ENCODE measurements at regions not wholly inside any gene's neighbourhood (a gene's known extent, or its start where the extent isn't known, plus 50 kb on each side); places are given as distances from the start of the nearest gene placed in this dataset.

- Histone ChIP-seq H3K9me3 (ENCODE audit: control insufficient read depth, insufficient read depth, low read length) (no peaks in the 10 kb centered on the region), H3K27me3 (ENCODE audit: control insufficient read depth, insufficient read depth, low read length) (no peaks in the 10 kb centered on the region), H3K27ac (ENCODE audit: low read depth, low read length) (no peak overlapping the region), H3K4me3 (ENCODE audit: low read depth, low read length) (no peak overlapping the region)
- ChIA-PET CTCF (interaction anchor here (0.5 kb wide), 1 partner anchor 250 kb away, joined by 3 read pairs; no protein-coding TSS in a partner anchor), POLR2A (no interaction called here)
- no peak for TF ChIP-seq CTCF (IDR thresholded peaks at IDR 0.05; ENCODE audit: low read depth, low read length)
- DNase-seq (ENCODE audit: low read depth, low spot score) = no peak
Observed at GRCh38 chrX:134736356-134736755, 60.6 kb downstream of the PABIR2 start.

- Histone ChIP-seq H3K27me3 (ENCODE audit: control insufficient read depth, insufficient read depth, low read length) (no peaks in the 10 kb centered on the region), H3K9me3 (ENCODE audit: control insufficient read depth, insufficient read depth, low read length) (no peaks in the 10 kb centered on the region), H3K4me3 (ENCODE audit: low read depth, low read length) (no peak overlapping the region), H3K27ac (ENCODE audit: low read depth, low read length) (peak overlapping the region; percentile 2)
- CTCF ChIA-PET = no interaction called here
- TF ChIP-seq CTCF (IDR thresholded peaks at IDR 0.05; ENCODE audit: low read depth, low read length) = no peak
- DNase-seq (ENCODE audit: low read depth, low spot score) = no peak
- POLR2A ChIA-PET = no interaction called here
Observed at GRCh38 chrX:134735015-134735414, 62.0 kb downstream of the PABIR2 start.

GRCh38 chrX:134734466-134734952 is 62.5 kb downstream of the PABIR2 start:
- peak; percentile 38 for DNase-seq (ENCODE audit: low read depth, low spot score)
- H3K4me3 ChIP-seq (ENCODE audit: low read depth, low read length) = no peak overlapping the region
- no peak for TF ChIP-seq CTCF (IDR thresholded peaks at IDR 0.05; ENCODE audit: low read depth, low read length)
- H3K9me3 ChIP-seq (ENCODE audit: control insufficient read depth, insufficient read depth, low read length) = no peaks in the 10 kb centered on the region
- H3K27me3 ChIP-seq (ENCODE audit: control insufficient read depth, insufficient read depth, low read length) = no peaks in the 10 kb centered on the region
- ChIA-PET POLR2A (no interaction called here), CTCF (no interaction called here)
- peak overlapping the region; percentile 31 for H3K27ac ChIP-seq (ENCODE audit: low read depth, low read length)

- Histone ChIP-seq H3K27ac (ENCODE audit: low read depth, low read length) (no peak overlapping the region), H3K9me3 (ENCODE audit: control insufficient read depth, insufficient read depth, low read length) (no peaks in the 10 kb centered on the region), H3K27me3 (ENCODE audit: control insufficient read depth, insufficient read depth, low read length) (no peaks in the 10 kb centered on the region), H3K4me3 (ENCODE audit: low read depth, low read length) (no peak overlapping the region)
- ChIA-PET POLR2A (no interaction called here), CTCF (no interaction called here)
- no peak for TF ChIP-seq CTCF (IDR thresholded peaks at IDR 0.05; ENCODE audit: low read depth, low read length)
- no peak for DNase-seq (ENCODE audit: low read depth, low spot score)
Observed at GRCh38 chrX:134733591-134733990, 63.4 kb downstream of the PABIR2 start.

DNA sequence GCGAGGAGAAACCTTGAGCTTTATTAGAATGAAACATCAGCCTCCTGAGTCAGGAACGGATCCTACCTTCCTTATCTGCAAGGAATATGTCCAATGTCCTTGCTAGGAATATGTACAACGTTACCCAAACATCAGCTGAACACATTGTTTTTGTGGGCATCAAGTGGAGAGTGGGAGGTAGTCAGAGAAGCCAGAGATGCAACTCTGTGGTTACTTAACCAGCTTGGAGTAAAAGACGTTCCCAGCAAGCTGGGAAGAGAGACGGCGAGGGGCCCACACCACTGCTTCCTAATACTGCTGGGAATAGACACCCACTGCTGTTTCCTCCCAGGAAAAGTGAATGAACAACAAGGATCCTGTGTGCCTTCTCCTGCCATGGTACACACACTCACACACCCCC is 64.3 kb downstream of the PABIR2 start:
- Histone ChIP-seq H3K4me3 (ENCODE audit: low read depth, low read length) (no peak overlapping the region), H3K27me3 (ENCODE audit: control insufficient read depth, insufficient read depth, low read length) (no peaks in the 10 kb centered on the region), H3K9me3 (ENCODE audit: control insufficient read depth, insufficient read depth, low read length) (no peaks in the 10 kb centered on the region), H3K27ac (ENCODE audit: low read depth, low read length) (no peak overlapping the region)
- TF ChIP-seq CTCF (IDR thresholded peaks at IDR 0.05; ENCODE audit: low read depth, low read length) = no peak
- CTCF ChIA-PET = interaction anchor here (0.6 kb wide), 1 partner anchor 210 kb away, joined by 3 read pairs; no protein-coding TSS in a partner anchor
- DNase-seq (ENCODE audit: low read depth, low spot score) = no peak
- POLR2A ChIA-PET = no interaction called here

All from AG04450 (cell line).